HepG2 (cell line): ENCODE measurements at regions not wholly inside any gene's neighbourhood (a gene's known extent, or its start where the extent isn't known, plus 50 kb on each side); places are given as distances from the start of the nearest gene placed in this dataset.
A peak's percentile ranks its signal among the peaks of the same experiment; 100 is the strongest.

Source experiments
- ATAC-seq: fragments of 200-7000 bp; cut with Tn5 transposase; 3 replicates; pipeline ENCODE4 v1.9.1; 2020; ENCODE audit warnings: mild to moderate bottlenecking, moderate library complexity
- BruUV-seq: library from RNA; stranded (reverse); fragments of 400-500 nt; replicated peaks from 2 replicates; lab custom pipeline; 2021; lab: Mats Ljungman, UMichigan
- CTCF ChIA-PET: fragments of 300-600 bp; formaldehyde crosslinking; extraction: SDS; loops from one replicate; lab custom pipeline; 2021; ENCODE audit warnings: low total read pairs, inconsistent platforms, low intra/inter-chr PET ratio; lab: Yijun Ruan, JAX
- POLR2A ChIA-PET: fragments of 350-600 bp; sonication (Branson Sonifier 250); formaldehyde crosslinking; loops from one replicate; lab custom pipeline; 2020; ENCODE audit warnings: antibody characterized with exemption, inconsistent platforms; lab: Yijun Ruan, JAX
- DNase-seq: peaks from one replicate; pipeline ENCODE4 v3.0.0-alpha.2; 2015; ENCODE audit warnings: low spot score
- FAIRE-seq: peaks from 3 replicates; lab custom pipeline; 2011; peaks lifted over from hg19 to GRCh38; lab: Jason Lieb, UNC
- H2AFZ ChIP-seq: one replicate; pipeline ENCODE4 v1.6.1; 2011; ENCODE audit warnings: low read length, inconsistent platforms
- H3K27ac ChIP-seq: fragments of 300-600 bp; 3 replicates; pipeline ENCODE4 v1.8.0; 2011; ENCODE audit warnings: mixed run types, mild to moderate bottlenecking, mixed read lengths, low read length, inconsistent platforms; ENCODE audit not compliant: insufficient read depth; ENCODE audit errors: extremely low read length
- H3K27me3 ChIP-seq, 2 experiments: fragments of 200-600 bp in 1 of 2; 2 replicates in 1 of 2; 3 replicates in 1 of 2; pipeline versions ENCODE4 v1.6.0 to v1.8.0; 2011; ENCODE audit warnings: low read length in 2 of 2, mild to moderate bottlenecking in 2 of 2, moderate library complexity in 2 of 2, inconsistent platforms in 1 of 2; ENCODE audit not compliant: insufficient read depth in 2 of 2, control insufficient read depth in 1 of 2
- H3K36me3 ChIP-seq, 2 experiments: fragments of 200-600 bp in 1 of 2; replicated peaks in 1 of 2; 2 replicates in 1 of 2; 3 replicates in 1 of 2; pipeline versions ENCODE4 v1.5.1 to v1.8.0; 2011; ENCODE audit warnings: low read length in 2 of 2, inconsistent platforms in 1 of 2; ENCODE audit not compliant: insufficient read depth in 2 of 2, control insufficient read depth in 1 of 2
- H3K4me1 ChIP-seq: 2 replicates; pipeline ENCODE4 v1.5.1; 2012; ENCODE audit warnings: low read length, inconsistent platforms; ENCODE audit not compliant: insufficient read depth
- H3K4me2 ChIP-seq: 2 replicates; pipeline ENCODE4 v1.6.0; 2011; ENCODE audit warnings: low read depth, low read length, inconsistent platforms
- H3K4me3 ChIP-seq, 3 experiments: fragments of 200-600 bp in 1 of 3; sonication (generic), shearing (Covaris generic) in 1 of 3; replicated peaks in 1 of 3; 2 replicates each; pipeline ENCODE4 v1.5.1; 2011 to 2016; ENCODE audit warnings: low read length in 3 of 3, inconsistent platforms in 2 of 3, low read depth in 2 of 3, mild to moderate bottlenecking in 2 of 3, control low read depth in 1 of 3, mixed read lengths in 1 of 3; ENCODE audit not compliant: insufficient read depth in 1 of 3
- H3K79me2 ChIP-seq: one replicate; pipeline ENCODE4 v1.6.1; 2011; ENCODE audit warnings: low read length, inconsistent platforms; ENCODE audit not compliant: insufficient read depth
- H3K9ac ChIP-seq: 2 replicates; pipeline ENCODE4 v1.6.0; 2011; ENCODE audit warnings: mild to moderate bottlenecking, low read depth, low read length, inconsistent platforms; ENCODE audit not compliant: insufficient read depth
- H3K9me3 ChIP-seq: 2 replicates; pipeline ENCODE4 v1.5.1; 2012; ENCODE audit warnings: mild to moderate bottlenecking, low read length
- H4K20me1 ChIP-seq: 2 replicates; pipeline ENCODE4 v1.6.0; 2011; ENCODE audit warnings: inconsistent platforms, mild to moderate bottlenecking, low read length, moderate library complexity; ENCODE audit not compliant: insufficient read depth
- CBX2 ChIP-seq, 2 experiments: fragments of 200-600 bp in 1 of 2; sonication (generic); formaldehyde crosslinking in 1 of 2; IDR thresholded peaks; 2 replicates each; pipeline versions ENCODE4 v1.7.0 to v1.8.1; 2018 to 2022; ENCODE audit warnings: low read depth in 2 of 2, low read length in 1 of 2, mild to moderate bottlenecking in 1 of 2, missing genetic modification reagents in 1 of 2
- DZIP1 ChIP-seq: sonication (generic); formaldehyde crosslinking; IDR thresholded peaks from 2 replicates; pipeline ENCODE4 v1.5.0; 2020; ENCODE audit warnings: mild to moderate bottlenecking, missing genetic modification reagents
- GZF1 ChIP-seq: sonication (generic); formaldehyde crosslinking; IDR thresholded peaks from 2 replicates; pipeline ENCODE4 v1.5.1; 2020; ENCODE audit warnings: mild to moderate bottlenecking, missing genetic modification reagents
- HHEX ChIP-seq: IDR thresholded peaks from 2 replicates; pipeline ENCODE4 v1.6.1; 2016; ENCODE audit warnings: control low read depth
- HIVEP1 ChIP-seq: sonication (generic); formaldehyde crosslinking; IDR thresholded peaks from 2 replicates; pipeline ENCODE4 v1.4.0; 2020; ENCODE audit warnings: mild to moderate bottlenecking, missing genetic modification reagents
- RNF2 ChIP-seq: fragments of 450-650 bp; conservative IDR thresholded peaks from 2 replicates; pipeline ENCODE4 v1.6.1; 2016; ENCODE audit warnings: low read depth
- TFDP1 ChIP-seq: IDR thresholded peaks from 2 replicates; pipeline ENCODE4 v1.6.1; 2016; ENCODE audit warnings: missing compliant biosample characterization, missing genetic modification reagents, borderline replicate concordance
- ZFP91 ChIP-seq: sonication (generic); formaldehyde crosslinking; IDR thresholded peaks from 2 replicates; pipeline ENCODE4 v1.9.0; 2022; ENCODE audit warnings: missing genetic modification reagents, mild to moderate bottlenecking, borderline replicate concordance
- ZNF225 ChIP-seq: sonication (generic); formaldehyde crosslinking; IDR thresholded peaks from 2 replicates; pipeline ENCODE4 v1.4.0; 2020; ENCODE audit warnings: mild to moderate bottlenecking, missing genetic modification reagents
- WGBS: methylation state at CpG from one replicate; pipeline ENCODE4 v1.1.6; 2017; ENCODE audit warnings: low lambda C conversion rate; 5-methylcytosine and 5-hydroxymethylcytosine counted together
- in situ Hi-C: cut with HindIII; loops from 2 replicates; pipeline ENCODE4 v1.10.0; 2017; ENCODE audit warnings: low pct_unique_long_range_greater_than_20kb; ENCODE audit not compliant: extremely low pct_ligation_motif_present
- intact Hi-C: fragments of 100-400 bp; cut with micrococcal nuclease; formaldehyde crosslinking; loops from one replicate; pipeline ENCODE4 v1.10.0; 2022; ENCODE audit not compliant: unreplicated experiment

GRCh38 chr12:65728455-65728847 lies 95.8 kb upstream of the HMGA2 start:
- DNase-seq = no peak
- Histone ChIP-seq H3K4me1 (peaks cover 7% of the 10 kb centered on the region; the same call in 1 of the 2 replicates), H3K9me3 (no peaks in the 10 kb centered on the region), H3K9ac (no peak overlapping the region), H3K4me2 (peak overlapping the region; percentile 73; the same call in 1 of the 2 replicates), H3K27me3 (peaks cover 3 to 49% of the 10 kb centered on the region in 2 experiments; a peak in 3 of 5 replicates), H3K4me3 (0 out of 6 replicates have a peak overlapping the region, but pooled peaks of 1 of the 3 experiments have one; percentile 61), H4K20me1 (no peaks in the 10 kb centered on the region), H3K36me3 (no peaks in the 10 kb centered on the region), H2AFZ (no peak overlapping the region), H3K27ac (no peak overlapping the region), H3K79me2 (no peaks in the 10 kb centered on the region)
- ChIA-PET POLR2A (no interaction called here), CTCF (no interaction called here)
- TF ChIP-seq HHEX (CRISPR knock-in tag) (no peak), CBX2 (IDR thresholded peaks at IDR 0.05; ENCODE audit: low read depth, low read length) (peak; percentile 98), CBX2 (CRISPR knock-in tag; IDR thresholded peaks at IDR 0.05; ENCODE audit: low read depth) (no peak; the same call in 1 of the 2 replicates), ZNF225 (CRISPR knock-in tag) (no peak)
- no peak for ATAC-seq
- in situ Hi-C loops (no loop called here), intact Hi-C loops (no loop called here)
- BruUV-seq = no TSS peak
- no peak for FAIRE-seq
- WGBS = 28% methylated on average over 6 of the region's 6 CpGs

GRCh38 chr12:65728848-65729793 lies 95.2 kb upstream of the HMGA2 start:
- H3K36me3 ChIP-seq = no peaks in the 10 kb centered on the region
- CTCF ChIA-PET = no interaction called here
- H3K9me3 ChIP-seq = no peaks in the 10 kb centered on the region
- H3K27me3 ChIP-seq = peaks cover 3 to 49% of the 10 kb centered on the region in 2 experiments; a peak in 3 of 5 replicates
- H3K79me2 ChIP-seq = no peaks in the 10 kb centered on the region
- peak overlapping the region; percentile 26 to 61 (median 43); a peak in 5 of 6 replicates for H3K4me3 ChIP-seq
- no peak overlapping the region for H3K27ac ChIP-seq
- no peak for FAIRE-seq
- peaks cover 7% of the 10 kb centered on the region; the same call in 1 of the 2 replicates for H3K4me1 ChIP-seq
- WGBS = 6% methylated on average over 29 of the region's 66 CpGs
- BruUV-seq = no TSS peak
- in situ Hi-C loops = no loop called here
- peak; percentile 88 for ATAC-seq
- POLR2A ChIA-PET = no interaction called here
- intact Hi-C loops = no loop called here
- DNase-seq = no peak
- no peaks in the 10 kb centered on the region for H4K20me1 ChIP-seq
- H3K4me2 ChIP-seq = peak overlapping the region; percentile 73
- no peak overlapping the region for H2AFZ ChIP-seq
- no peak overlapping the region for H3K9ac ChIP-seq
- no peak for TF ChIP-seq TFDP1 (CRISPR knock-in tag)
- TF ChIP-seq RNF2 = peak; percentile 86
- TF ChIP-seq ZFP91 (CRISPR knock-in tag) = peak; percentile 45; the same call in 1 of the 2 replicates
- TF ChIP-seq DZIP1 (CRISPR knock-in tag) = no peak
- TF ChIP-seq HIVEP1 = peak; percentile 45; the same call in 1 of the 2 replicates
- TF ChIP-seq GZF1 = no peak
- peak; percentile 97 for TF ChIP-seq CBX2 (IDR thresholded peaks at IDR 0.05; ENCODE audit: low read depth, low read length)
- peak; percentile 81 for TF ChIP-seq CBX2 (CRISPR knock-in tag; IDR thresholded peaks at IDR 0.05; ENCODE audit: low read depth)
